ENCODE measurements at regions not wholly inside any gene's neighbourhood (a gene's known extent, or its start where the extent isn't known, plus 50 kb on each side); places are given as distances from the start of the nearest gene placed in this dataset.

DNA sequence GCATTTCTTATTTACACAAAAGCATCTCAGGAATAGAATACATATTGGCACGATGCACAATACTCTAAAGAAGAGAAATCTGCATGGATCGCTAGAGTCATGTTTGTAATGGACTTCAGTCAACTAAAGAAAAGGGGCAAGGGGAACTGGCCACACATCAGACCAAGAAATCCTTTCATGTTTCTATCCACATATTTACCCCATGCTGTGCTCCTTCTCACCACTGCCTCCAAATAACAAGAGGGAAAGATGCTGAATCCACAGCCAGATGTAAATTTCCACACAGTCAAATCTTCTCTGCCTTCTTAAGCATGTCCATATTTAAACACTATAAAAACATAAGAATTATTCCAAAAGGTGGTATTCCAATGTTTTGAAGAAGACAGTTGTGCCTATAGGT is 67.6 kb downstream of the COX18 start:
- no peak for DNase-seq

GRCh38 chr4:72997409-72997808 is 72.1 kb downstream of the COX18 start:
- no peak for DNase-seq

DNA sequence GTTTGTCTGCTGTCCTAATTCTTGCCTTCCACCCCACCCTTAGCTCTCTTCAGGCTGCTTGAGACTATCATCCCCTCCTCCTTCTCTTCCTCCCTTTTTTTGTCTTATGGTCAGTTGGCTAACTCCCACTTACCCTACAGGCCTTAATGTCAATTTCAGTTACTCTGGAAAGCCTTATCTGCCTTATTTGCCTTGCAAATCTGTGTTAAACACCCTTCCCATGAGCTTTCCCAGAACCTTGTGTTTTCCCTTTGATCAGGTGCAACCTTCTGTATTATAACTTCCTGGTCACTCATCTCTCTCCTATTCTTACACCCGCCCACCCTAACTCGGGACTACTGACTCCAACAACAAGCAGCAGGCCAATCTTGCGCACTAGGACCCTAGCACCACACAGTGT is 74.8 kb downstream of the COX18 start:
- DNase-seq = no peak

DNA sequence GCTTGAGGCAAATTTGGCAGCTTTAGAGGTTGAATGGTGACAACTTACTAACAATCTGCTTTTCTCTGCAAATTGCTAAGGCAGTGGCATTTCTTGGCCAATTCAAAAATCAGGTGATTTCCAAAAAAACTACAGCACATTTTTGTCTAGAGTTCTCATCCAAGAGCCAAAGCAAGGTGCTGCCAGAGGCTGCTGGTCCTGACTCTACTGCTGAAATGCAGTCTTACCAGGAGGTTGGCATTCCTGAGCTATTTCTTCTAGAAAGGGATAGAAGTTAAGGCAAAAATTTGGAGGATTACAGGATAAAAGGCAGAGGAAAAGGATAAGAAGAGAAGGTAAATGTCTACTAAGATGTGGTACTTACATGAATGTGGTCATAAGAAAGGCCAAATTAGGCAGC is 75.6 kb downstream of the COX18 start:
- DNase-seq = no peak

GRCh38 chr4:72991873-72992272 is 77.6 kb downstream of the COX18 start:
- no peak for DNase-seq

DNA sequence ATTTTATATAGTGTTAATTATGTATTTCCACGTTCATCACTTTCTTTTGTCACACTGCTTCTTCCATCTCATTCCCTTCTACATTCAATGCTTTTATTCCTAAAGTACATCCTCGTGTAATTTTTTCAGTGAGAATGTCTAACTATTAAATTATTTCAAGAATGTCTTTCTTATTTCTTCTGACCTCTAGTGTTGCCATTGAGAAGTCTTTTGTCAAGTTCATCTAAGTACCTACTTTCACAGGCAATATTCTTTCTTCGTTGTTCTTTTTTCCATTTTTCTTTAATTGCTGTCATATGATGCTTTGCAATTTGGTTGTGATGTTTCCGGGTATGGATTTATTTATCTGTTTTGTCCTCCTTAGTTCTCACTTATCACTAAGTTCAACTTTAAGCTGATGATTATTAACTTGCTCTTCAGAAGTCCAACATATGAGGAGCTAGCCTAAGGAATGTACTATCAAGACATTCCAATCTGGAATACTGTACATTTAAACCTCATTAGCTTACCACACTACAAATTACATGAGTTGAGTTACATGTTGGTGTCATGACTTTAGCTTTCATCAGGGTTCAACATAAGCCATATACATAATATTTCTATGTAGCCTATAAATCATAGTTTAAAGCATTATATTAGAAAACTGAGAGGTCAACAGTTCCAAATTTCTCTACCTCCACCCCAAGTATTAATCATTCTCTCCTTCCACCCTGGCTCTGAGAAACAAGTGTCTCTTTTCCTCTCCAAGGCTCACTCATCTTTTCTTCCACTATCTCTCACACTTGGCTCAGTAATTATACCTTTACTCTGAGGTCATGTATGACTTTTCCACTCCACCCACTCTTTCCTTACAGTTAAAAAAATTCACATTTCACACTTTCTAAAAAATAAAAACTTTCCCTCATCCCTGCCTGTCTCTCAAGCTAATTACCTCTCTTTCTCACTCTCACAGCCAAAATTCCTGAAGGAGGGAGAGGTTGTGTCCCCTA is 81.5 kb downstream of the COX18 start:
- no peak for DNase-seq

GRCh38 chr4:72984351-72984750 is 85.2 kb downstream of the COX18 start:
- no peak for DNase-seq

GRCh38 chr4:72983709-72984108 is 85.8 kb downstream of the COX18 start:
- DNase-seq = no peak

DNA sequence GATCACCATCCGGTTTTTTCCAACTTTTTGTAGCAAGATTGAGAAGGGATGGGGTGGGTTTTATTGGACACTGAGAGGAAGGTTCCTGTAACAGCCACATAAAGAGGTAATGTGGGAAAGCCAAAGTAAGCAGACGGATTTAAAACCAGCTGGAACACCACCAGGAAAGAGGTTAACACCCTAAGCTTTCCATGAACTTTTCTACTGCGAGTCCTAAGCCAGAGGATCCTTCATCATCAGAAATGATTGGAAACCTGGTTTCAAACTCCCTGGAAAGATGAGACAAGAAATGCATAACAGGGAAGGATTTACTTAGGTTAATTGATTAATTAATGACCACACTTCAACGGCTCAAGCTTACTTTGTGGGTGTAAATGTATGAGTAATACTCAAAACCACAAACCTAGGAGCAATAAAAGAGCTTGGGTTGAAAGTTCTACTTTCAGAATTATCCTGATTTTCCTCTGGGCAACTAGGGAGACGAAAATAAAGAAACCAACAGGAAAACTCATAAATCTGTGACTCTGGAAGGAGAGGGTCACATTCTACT is 91.5 kb downstream of the COX18 start:
- no peak for DNase-seq

- no peak for DNase-seq
Measured at GRCh38 chr4:72975488-72975784, 94.1 kb downstream of the COX18 start.

DNA sequence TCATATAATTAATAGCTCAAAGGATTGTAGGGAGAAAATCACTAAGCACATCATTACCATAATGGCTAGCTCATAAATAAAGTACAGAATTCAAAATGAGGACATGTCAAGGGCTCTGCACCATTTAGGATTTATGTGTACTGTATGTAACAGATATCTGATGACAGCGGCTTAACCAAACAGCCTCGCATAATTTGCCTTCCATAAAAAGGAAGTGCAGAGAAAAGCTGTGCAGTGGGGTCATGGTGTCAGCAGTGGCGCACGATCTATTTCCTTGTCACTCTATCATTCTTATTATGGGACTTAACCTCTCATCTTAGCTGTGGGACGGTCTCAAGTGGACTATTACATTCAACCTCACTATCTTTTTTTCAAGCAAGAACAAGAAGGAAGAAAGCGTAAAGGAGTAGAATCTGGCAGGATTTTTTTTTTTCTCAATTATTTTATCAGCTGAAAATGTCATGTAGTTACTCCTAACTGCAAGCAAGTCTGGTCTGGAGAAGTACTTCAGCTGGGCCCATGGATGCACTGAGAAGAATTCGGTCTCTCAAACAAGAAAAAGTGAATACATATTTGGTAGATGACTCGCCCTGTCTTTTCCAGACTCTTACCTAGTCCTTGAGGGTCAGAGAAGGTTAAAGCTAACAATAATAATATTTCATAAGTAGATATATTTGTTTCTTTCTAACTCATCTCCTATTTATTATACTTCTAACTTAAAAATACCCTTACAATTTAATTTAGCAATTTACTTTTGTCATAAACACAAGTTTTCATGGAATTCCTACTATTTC is 94.6 kb downstream of the COX18 start:
- peak; percentile 12 for DNase-seq

DNA sequence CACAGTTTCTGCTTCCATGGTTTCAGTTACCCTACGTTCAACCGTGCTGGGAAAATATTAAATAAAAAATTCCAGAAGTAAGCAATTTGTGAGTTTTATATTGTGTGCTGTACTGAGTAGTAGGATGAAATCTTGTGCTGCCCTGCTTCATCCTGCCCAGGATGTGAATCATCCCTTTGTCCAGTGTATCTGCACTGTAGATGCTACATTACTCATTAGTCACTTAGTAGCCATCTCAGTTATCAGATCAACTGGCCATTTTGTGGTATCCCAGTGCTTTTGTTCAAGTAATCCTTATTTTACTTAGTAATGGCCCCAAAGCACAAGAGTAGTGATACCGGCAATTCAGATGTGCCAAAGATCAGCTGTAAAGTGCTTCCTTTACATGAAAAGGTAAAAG is 97.9 kb downstream of the COX18 start:
- DNase-seq = no peak

GRCh38 chr4:72970756-72971155 is 98.8 kb downstream of the COX18 start:
- no peak for DNase-seq

DNA sequence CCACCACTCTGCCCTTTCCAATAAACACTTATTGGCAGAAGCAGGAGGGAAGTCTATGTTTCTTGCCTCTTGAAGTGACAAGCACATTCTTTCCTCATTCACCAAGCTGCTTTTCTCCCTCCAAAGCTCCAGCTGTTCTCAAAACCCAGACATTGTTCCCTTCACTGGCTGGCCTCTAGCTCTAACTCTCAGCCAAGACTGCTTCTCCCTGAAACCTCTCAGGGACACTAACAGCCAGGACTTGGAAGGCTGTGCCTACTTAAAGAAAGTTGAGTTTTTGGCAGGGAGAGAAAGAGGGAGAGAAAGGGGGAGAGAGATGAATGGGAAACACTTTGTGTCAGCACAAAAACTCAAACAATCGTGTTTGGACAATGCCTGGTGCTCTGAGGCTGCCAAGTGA is 99.5 kb downstream of the COX18 start:
- DNase-seq = no peak

DNA sequence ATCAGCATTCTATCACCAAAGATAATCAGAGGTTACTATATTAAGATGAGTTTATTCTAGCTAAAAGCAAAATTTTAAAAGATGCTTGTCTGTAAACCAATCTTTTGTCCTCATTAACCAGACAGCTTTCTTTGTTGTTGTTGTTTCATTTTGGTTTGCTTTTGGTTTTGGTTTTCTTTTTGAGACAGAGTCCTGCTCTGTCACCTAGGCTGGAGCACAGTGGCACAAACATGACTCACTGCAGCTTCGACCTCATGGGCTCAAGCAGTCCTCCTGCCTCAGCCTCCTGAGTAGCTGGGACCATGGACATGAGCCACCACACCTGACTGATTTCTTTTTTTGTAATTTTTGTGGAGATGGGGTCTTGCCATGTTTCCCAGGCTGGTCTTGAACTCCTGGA is 102.9 kb downstream of the COX18 start:
- DNase-seq = no peak

DNA sequence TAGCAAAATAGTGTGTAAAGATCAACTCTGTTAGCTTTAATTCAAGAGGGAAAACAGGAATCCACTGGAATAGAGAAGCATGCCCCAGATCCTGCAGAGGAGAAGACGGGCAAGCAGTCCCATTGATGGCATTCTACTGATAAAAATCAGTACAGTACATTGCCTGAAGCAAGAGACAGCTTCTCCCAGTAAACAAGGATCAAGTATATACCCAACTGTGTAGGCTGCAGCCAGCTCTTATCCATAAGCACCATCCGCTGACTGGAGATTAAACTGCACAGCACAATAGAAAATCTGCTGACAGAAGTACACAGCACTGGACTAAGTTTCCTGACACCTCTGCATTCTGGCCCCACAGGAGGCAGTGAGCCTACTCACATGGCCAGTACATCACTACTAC is 110.1 kb downstream of the COX18 start:
- DNase-seq = no peak

DNA sequence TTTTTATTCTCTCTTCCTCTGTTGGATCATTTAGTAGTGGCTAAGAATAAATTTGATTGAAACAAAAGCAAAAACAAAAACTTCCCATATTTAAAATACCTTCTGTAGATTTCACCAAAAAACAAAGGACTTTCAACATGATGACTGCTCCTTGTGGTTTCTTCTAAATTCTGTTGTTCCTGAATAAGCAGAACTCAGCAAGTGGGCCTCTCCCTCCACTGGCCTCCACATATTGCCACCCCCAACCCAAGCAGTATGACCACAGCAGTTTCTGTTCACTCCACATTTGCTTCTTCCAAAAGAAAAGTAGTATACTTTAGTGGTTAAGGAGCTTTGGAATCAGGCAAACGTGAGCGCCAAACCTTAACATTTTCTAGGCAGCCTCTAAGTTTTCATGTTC is 114.7 kb downstream of the COX18 start:
- DNase-seq = no peak

- no peak for DNase-seq
Measured at GRCh38 chr4:72953571-72953970, 115.9 kb downstream of the COX18 start.

DNA sequence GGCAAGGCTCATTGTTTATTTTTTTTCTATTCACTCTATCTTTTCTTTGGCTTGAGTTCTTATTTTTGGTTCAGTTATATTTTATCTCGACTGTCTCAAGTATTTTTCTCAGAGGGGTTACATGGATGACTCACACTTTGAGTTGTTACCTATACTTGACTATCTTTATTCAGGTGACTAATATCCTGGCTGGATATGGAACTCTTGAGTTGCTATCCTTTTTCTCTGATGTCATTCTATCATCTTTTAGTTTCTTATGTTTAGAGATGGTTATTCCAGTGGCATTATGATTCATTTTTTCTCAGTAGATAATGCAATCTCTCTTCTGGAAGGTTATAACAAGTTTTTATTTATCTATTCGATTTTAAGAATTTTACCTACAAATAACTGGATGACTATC is 117.9 kb downstream of the COX18 start:
- no peak for DNase-seq

- no peak for DNase-seq
Measured at GRCh38 chr4:72951147-72951546, 118.4 kb downstream of the COX18 start.

DNA sequence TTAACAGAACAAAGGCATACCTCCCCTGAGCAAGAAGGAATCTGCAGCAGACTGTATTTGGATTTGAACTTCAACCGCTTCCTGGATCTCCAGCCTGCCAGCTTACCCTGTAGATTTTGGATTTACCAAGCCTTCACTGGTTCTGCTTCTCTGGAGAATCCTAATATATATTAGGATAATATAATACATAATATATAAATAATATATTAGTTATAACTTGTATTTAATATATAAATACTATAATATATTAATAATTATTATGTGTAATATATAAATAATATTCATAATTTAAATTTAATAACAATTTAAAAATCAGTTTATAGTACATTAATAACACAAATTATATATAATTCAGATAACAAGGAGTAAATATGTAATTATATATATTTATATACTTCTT is 121.4 kb downstream of the COX18 start:
- DNase-seq = no peak

DNA sequence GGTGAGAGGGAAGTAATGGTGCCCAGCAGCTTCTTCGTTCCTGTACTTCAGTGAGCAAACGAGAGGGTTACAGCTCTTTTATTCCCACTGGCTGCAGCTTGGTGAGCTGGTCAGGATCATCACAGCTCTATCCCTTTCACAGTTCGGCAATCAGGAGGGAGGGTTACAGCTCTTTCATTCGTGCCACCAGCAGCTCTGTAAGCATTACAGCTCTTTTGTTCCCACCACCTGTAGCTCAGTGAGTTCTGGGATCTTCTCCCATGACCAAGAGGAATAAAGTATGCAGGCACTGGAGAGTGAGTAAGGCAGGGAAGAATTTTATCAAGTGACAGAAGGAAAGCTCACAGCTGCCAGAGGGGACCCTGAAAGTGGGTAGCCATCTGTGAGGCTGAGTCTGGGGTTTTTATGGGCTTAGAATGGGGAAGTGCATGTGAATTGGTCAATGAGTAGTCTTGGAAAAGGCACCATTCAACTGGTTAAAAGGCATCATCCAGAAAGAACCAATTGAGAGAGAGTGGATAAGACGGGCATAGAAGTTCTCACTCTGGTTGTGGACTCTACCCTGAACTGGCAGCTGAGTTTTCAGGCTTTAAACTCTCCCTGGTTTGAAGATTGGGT is 123.7 kb downstream of the COX18 start:
- DNase-seq = no peak

- no peak for DNase-seq
Measured at GRCh38 chr4:72942565-72942964, 127.0 kb downstream of the COX18 start.

DNA sequence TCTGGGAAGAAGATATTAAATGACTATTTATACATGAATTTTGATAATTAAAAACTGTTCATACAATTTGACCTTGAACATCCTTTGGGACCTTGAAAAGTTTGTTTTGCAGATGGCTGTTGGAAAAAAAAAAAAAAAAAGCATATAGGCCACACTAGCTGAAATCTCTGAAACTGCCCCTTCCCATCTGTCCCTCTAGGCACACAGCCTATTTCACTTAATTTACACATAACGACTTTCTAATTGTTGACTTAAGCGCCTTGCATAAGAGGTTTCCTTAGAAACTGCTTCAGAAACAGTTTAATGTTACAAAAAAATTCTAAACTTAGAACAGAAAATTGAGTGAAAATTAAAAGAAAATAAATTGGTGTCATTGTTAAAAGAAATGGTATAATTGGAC is 131.0 kb downstream of the COX18 start:
- peak; percentile 5 for DNase-seq

All from NCI-H748 treated with DMSO at 0.1 percent for 48 hours (cell line).